GM06990 (cell line): ENCODE measurements at regions not wholly inside any gene's neighbourhood (a gene's known extent, or its start where the extent isn't known, plus 50 kb on each side); places are given as distances from the start of the nearest gene placed in this dataset.

Source experiments
- DNase-seq: peaks from one replicate; pipeline ENCODE4 v3.0.0-alpha.2; 2011; ENCODE audit not compliant: insufficient read length; ENCODE audit errors: extremely low read depth
- H3K27me3 ChIP-seq: replicated peaks from 2 replicates; pipeline ENCODE4 v1.6.0; 2011; ENCODE audit warnings: low read length; ENCODE audit not compliant: control insufficient read depth, insufficient read depth
- H3K36me3 ChIP-seq: 2 replicates; pipeline ENCODE4 v1.5.1; 2011; ENCODE audit warnings: low read length; ENCODE audit not compliant: control insufficient read depth, insufficient read depth
- H3K4me3 ChIP-seq: replicated peaks from 2 replicates; pipeline ENCODE4 v1.5.1; 2011; ENCODE audit warnings: low read depth, mild to moderate bottlenecking, control low read depth, low read length
- CTCF ChIP-seq: IDR thresholded peaks from 2 replicates; pipeline ENCODE4 v1.5.1; 2011; ENCODE audit warnings: low read length, control low read depth, mild to moderate bottlenecking, inconsistent platforms; ENCODE audit not compliant: insufficient read depth, poor library complexity, severe bottlenecking

DNA sequence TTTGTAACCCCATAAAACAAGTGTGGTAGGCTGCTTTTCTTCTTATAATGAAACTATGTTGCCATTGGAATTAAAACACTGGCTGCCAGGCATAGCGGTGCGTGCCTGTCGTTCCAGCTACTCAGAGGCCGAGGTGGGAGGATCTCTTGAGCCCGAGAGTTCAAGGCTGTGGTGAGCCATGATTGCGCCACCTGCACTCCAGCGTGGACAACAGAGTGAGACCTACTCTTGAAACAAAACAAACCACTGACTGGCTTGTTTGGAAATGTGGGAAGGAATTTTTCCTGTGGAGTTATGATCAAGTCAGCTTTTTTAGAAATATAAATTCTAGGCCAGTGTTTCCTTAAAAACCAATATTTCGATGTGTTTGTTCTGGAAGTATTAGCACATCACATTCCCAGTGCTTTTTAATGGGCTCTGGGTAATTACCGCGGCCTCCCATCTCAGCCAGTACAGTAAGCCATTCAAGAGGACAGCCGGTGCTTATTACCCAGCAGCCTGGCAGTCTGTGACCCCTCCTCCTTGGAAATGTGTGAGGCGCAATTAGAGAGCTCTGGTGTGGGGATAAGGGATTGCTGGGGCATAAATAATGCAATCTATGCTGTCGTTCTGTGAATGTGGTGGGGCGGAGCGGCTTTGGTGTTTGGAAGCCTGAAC, 58.3 kb upstream of the TRAK1 start:
- Histone ChIP-seq H3K36me3 (peaks cover 11% of the 10 kb centered on the region), H3K27me3 (no peaks in the 10 kb centered on the region), H3K4me3 (no peak overlapping the region)
- TF ChIP-seq CTCF = no peak
- no peak for DNase-seq

GRCh38 chr3:42031808-42032480, 59.2 kb upstream of the TRAK1 start:
- Histone ChIP-seq H3K27me3 (no peaks in the 10 kb centered on the region), H3K4me3 (no peak overlapping the region), H3K36me3 (peaks cover 11% of the 10 kb centered on the region)
- DNase-seq = no peak
- no peak for TF ChIP-seq CTCF

DNA sequence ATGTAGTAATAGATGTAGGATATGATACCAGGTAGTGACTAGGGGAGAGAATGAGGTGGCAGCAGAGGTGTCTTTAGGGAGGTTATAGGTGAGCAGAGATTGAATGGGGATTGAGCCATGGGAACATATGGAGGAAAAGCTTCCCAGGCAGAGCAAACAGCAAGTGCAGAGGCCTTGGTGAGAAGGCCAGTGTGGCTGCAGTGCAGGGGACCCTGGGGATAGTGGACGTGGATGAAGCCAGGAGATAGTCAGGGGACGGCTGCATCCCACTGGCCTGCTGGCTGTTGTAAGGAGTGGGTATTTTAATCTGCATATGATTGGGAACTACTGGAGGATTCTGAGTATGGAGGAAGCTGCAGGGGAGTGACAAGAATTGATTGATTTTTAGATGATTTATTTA, 62.7 kb upstream of the TRAK1 start:
- no peak overlapping the region for H3K4me3 ChIP-seq
- TF ChIP-seq CTCF = no peak
- H3K27me3 ChIP-seq = no peaks in the 10 kb centered on the region
- no peak for DNase-seq
- H3K36me3 ChIP-seq = no peaks in the 10 kb centered on the region

DNA sequence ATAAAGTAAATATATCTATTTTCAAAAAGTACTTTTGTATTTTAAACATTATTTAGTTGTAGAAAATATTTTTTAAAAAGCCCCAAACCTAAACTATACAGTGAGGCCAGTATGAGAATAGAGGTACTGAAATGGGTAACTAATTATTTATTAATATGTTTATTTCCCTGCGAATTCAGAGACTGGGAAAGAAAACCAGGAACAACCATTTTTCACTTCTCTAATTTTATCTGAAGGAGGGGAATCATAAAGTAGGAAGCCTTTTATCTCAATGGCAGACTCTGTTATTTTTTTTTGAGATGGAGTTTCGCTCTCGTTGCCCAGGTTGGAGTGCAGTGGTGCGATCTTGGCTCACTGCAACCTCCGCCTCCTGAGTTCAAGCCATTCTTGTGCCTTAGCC, 63.6 kb upstream of the TRAK1 start:
- no peak for TF ChIP-seq CTCF
- no peak for DNase-seq
- H3K27me3 ChIP-seq = no peaks in the 10 kb centered on the region
- H3K36me3 ChIP-seq = no peaks in the 10 kb centered on the region
- H3K4me3 ChIP-seq = no peak overlapping the region

- no peaks in the 10 kb centered on the region for H3K36me3 ChIP-seq
- DNase-seq = no peak
- TF ChIP-seq CTCF = no peak
- H3K4me3 ChIP-seq = 0 out of 2 replicates have a peak overlapping the region, but pooled peaks have one; percentile 2
- no peaks in the 10 kb centered on the region for H3K27me3 ChIP-seq
These were observed 63.7 kb upstream of the ULK4 start for GRCh38 chr3:42025370-42026138.
